ENCODE measurements at regions not wholly inside any gene's neighbourhood (a gene's known extent, or its start where the extent isn't known, plus 50 kb on each side); places are given as distances from the start of the nearest gene placed in this dataset.

DNA sequence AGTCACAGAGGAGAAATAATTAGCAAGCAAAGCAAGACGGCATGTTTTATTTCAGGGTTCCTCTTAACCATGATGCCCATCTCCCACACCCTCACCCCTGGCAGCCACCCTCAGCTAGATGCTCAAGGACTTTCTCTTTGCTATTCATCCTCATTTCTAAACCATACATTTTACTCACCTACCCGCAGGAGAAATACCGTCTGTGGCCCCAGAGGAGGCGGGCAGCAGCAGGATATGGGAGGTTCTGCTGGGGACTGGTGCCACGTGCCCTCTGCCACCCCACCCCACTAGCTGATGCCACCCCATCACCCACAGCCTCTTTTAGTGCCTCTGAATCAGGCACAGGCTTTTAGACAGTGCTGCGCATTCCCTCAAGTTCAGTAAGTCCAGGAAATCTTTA lies 168.7 kb upstream of the ITGB1 start:
- DNase-seq (ENCODE audit: unreplicated experiment): no peak
- Mint-ChIP-seq H3K27ac (ENCODE audit: low read depth, unreplicated experiment) (no peak overlapping the region), H3K36me3 (ENCODE audit: insufficient read depth, unreplicated experiment) (no peaks in the 10 kb centered on the region), H3K4me3 (ENCODE audit: unreplicated experiment) (no peak overlapping the region), H3K9me3 (ENCODE audit: unreplicated experiment) (no peaks in the 10 kb centered on the region), H3K4me1 (ENCODE audit: insufficient read depth, unreplicated experiment) (peaks cover 21% of the 10 kb centered on the region), H3K27me3 (ENCODE audit: insufficient read depth, unreplicated experiment) (no peaks in the 10 kb centered on the region)
- ChIA-PET CTCF (interaction anchor here (0.6 to 0.9 kb wide), 2 partner anchors 118 to 243 kb away, joined by 3 read pairs; no protein-coding TSS in a partner anchor), POLR2A (interaction anchor here (0.7 to 1.7 kb wide), 4 partner anchors 11 to 118 kb away, joined by 3 to 6 read pairs (median 4); no protein-coding TSS in a partner anchor)
- no TSS peak for BruUV-seq (replicated peaks)
- TF ChIP-seq CTCF (IDR thresholded peaks at IDR 0.05; ENCODE audit: unreplicated experiment): no peak
- intact Hi-C loops (cut with micrococcal nuclease): no loop called here

GRCh38 chr10:33125522-33126517 lies 167.8 kb upstream of the ITGB1 start:
- no peak overlapping the region for H3K27ac Mint-ChIP-seq (ENCODE audit: low read depth, unreplicated experiment)
- no peaks in the 10 kb centered on the region for H3K36me3 Mint-ChIP-seq (ENCODE audit: insufficient read depth, unreplicated experiment)
- POLR2A ChIA-PET: interaction anchor here (0.6 to 1.7 kb wide), 4 partner anchors 10 to 95 kb away, joined by 4 to 6 read pairs (median 5); no protein-coding TSS in a partner anchor

DNA sequence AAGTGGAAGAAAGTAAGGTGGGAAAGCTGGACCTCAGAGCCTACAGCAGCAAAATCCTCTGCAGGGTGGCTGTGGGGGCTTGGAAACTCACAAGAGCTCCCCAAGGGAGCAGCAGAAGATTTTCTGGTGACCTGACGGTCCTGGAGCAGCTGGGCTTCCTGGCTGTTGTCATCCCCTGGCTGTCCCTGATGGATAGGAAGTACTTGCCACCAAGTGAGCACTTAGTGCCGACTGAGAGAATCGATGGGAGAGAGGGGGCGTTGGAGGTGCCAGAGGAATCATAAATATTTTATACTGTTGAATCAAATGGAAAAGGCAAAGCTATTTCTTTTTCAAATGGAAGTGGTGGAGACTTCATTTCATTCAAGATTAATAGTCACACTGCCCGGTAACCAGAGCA lies 167.1 kb upstream of the ITGB1 start:
- POLR2A ChIA-PET: no interaction called here
- Mint-ChIP-seq H3K4me1 (ENCODE audit: insufficient read depth, unreplicated experiment) (peaks cover 21% of the 10 kb centered on the region), H3K27me3 (ENCODE audit: insufficient read depth, unreplicated experiment) (no peaks in the 10 kb centered on the region), H3K36me3 (ENCODE audit: insufficient read depth, unreplicated experiment) (no peaks in the 10 kb centered on the region), H3K9me3 (ENCODE audit: unreplicated experiment) (no peaks in the 10 kb centered on the region), H3K4me3 (ENCODE audit: unreplicated experiment) (no peak overlapping the region), H3K27ac (ENCODE audit: low read depth, unreplicated experiment) (no peak overlapping the region)
- no peak for DNase-seq (ENCODE audit: unreplicated experiment)
- intact Hi-C loops (cut with micrococcal nuclease): no loop called here
- BruUV-seq (replicated peaks): no TSS peak
- CTCF ChIA-PET: no interaction called here
- no peak for TF ChIP-seq CTCF (IDR thresholded peaks at IDR 0.05; ENCODE audit: unreplicated experiment)

More at GRCh38 chr10:33125522-33126517, 167.8 kb upstream of the ITGB1 start:
- no peak for TF ChIP-seq CTCF (IDR thresholded peaks at IDR 0.05; ENCODE audit: unreplicated experiment)
- CTCF ChIA-PET: interaction anchor here (0.6 kb wide), 1 partner anchor 117 kb away, joined by 3 read pairs; no protein-coding TSS in a partner anchor
- no peak overlapping the region for H3K4me3 Mint-ChIP-seq (ENCODE audit: unreplicated experiment)
- peaks cover 21% of the 10 kb centered on the region for H3K4me1 Mint-ChIP-seq (ENCODE audit: insufficient read depth, unreplicated experiment)
- no TSS peak for BruUV-seq (replicated peaks)
- DNase-seq (ENCODE audit: unreplicated experiment): peak; percentile 31
- intact Hi-C loops (cut with micrococcal nuclease): no loop called here
- no peaks in the 10 kb centered on the region for H3K9me3 Mint-ChIP-seq (ENCODE audit: unreplicated experiment)
- H3K27me3 Mint-ChIP-seq (ENCODE audit: insufficient read depth, unreplicated experiment): no peaks in the 10 kb centered on the region

DNA sequence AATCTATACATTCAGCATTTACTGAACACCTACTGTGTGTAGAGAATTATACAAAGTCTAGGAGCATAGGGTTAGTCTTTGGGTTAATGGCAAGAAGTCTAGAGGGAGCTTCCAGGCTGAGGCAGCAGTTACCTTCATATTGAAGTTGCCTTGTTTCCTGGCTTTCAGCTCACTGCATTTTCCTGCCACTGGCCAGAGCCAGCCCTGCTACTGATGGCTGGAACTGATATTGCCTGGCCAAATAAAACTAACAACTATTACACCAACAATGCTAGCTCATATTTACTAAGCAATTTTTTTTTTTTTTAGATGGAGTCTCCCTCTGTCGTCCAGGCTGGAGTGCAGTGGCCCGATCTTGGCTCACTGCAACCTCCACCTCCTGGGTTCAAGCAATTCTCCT lies 165.7 kb upstream of the ITGB1 start:
- Mint-ChIP-seq H3K27me3 (ENCODE audit: insufficient read depth, unreplicated experiment) (no peaks in the 10 kb centered on the region), H3K9me3 (ENCODE audit: unreplicated experiment) (no peaks in the 10 kb centered on the region), H3K4me3 (ENCODE audit: unreplicated experiment) (no peak overlapping the region), H3K27ac (ENCODE audit: low read depth, unreplicated experiment) (no peak overlapping the region), H3K36me3 (ENCODE audit: insufficient read depth, unreplicated experiment) (no peaks in the 10 kb centered on the region), H3K4me1 (ENCODE audit: insufficient read depth, unreplicated experiment) (peaks cover 7% of the 10 kb centered on the region)
- intact Hi-C loops (cut with micrococcal nuclease): no loop called here
- TF ChIP-seq CTCF (IDR thresholded peaks at IDR 0.05; ENCODE audit: unreplicated experiment): no peak
- no peak for DNase-seq (ENCODE audit: unreplicated experiment)
- CTCF ChIA-PET: interaction anchor here (0.6 to 1.2 kb wide), 4 partner anchors 13 to 502 kb away, joined by 3 to 5 read pairs (median 4); no protein-coding TSS in a partner anchor
- POLR2A ChIA-PET: interaction anchor here (0.6 kb wide), 1 partner anchor 8 kb away, joined by 5 read pairs; no protein-coding TSS in a partner anchor
- no TSS peak for BruUV-seq (replicated peaks)

Measured in MCF 10A (cell line).